ENCODE measurements at regions not wholly inside any gene's neighbourhood (a gene's known extent, or its start where the extent isn't known, plus 50 kb on each side); places are given as distances from the start of the nearest gene placed in this dataset.

GRCh38 chr14:104375551-104376201, 203.9 kb upstream of the C14orf180 start:
- Histone ChIP-seq H3K27ac (no peak overlapping the region), H3K9me3 (no peaks in the 10 kb centered on the region), H3K4me3 (no peak overlapping the region), H3K4me1 (replicated peaks) (no peaks in the 10 kb centered on the region), H3K36me3 (no peaks in the 10 kb centered on the region), H3K27me3 (replicated peaks; ENCODE audit: insufficient read depth) (peaks cover 4% of the 10 kb centered on the region)
- no peak for TF ChIP-seq POLR2A (IDR thresholded peaks at IDR 0.05)
- TF ChIP-seq POLR2AphosphoS5 (IDR thresholded peaks at IDR 0.05): no peak
- no peak for TF ChIP-seq CTCF (IDR thresholded peaks at IDR 0.05)
- DNase-seq (ENCODE audit: low spot score): no peak
- intact Hi-C loops (cut with DNase I): loop anchor here (10.0 kb wide), 1 partner anchor 241 kb away; the partner anchor contains the start of gene KIF26A
- WGBS: 94% methylated on average over 21 of the region's 21 CpGs

DNA sequence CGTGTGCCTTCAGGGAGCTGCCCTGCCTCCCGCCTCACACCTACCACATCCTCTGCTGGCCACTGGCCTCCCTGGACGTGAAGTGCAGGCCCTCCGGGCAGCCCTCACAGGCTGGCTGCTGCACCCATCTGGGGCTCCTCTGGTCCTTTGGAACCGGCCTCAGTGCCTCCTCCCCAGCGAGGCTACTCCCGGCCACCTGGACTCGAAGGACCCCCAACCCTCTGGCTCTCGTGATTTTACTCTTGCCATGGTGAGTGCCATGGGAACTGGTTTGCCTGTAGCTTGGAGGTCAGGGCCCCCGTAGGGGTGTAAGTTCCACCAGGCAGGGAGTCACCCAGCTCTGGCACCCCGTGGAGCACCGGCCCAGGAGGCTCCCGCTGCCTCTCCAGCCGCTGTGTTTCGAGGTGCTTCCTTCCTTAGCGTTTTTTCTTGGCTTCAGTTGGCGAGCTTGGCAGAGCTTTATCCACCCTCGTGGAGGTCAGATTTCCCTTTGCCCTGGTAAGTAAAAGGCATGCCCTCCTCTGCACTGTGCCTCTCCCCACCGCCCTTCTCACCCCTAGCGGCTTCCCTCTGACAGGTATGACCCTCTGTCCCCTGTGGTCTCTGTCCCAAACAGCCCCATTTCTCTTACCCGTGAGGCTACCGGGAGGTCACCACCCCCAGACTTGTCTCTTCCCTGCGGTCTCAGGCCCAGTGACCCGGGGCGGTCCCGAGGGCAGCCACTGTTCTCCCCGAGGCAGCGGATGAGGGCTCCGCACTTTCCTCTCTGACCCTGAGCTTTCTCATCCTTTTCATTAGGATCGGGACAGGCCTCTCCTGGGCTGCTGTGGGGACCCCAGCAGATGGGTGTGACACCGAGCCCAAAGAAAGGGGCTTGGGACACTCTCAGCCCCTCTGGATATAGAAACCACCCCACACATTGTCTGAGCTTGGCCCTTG, 203.1 kb upstream of the C14orf180 start:
- H3K27ac ChIP-seq: no peak overlapping the region
- H3K27me3 ChIP-seq (replicated peaks; ENCODE audit: insufficient read depth): peaks cover 7% of the 10 kb centered on the region
- no peaks in the 10 kb centered on the region for H3K9me3 ChIP-seq
- DNase-seq (ENCODE audit: low spot score): no peak
- no peaks in the 10 kb centered on the region for H3K4me1 ChIP-seq (replicated peaks)
- no peak overlapping the region for H3K4me3 ChIP-seq
- intact Hi-C loops (cut with DNase I): loop anchor here (10.0 kb wide), 1 partner anchor 242 kb away; the partner anchor contains the start of gene KIF26A
- TF ChIP-seq POLR2AphosphoS5 (IDR thresholded peaks at IDR 0.05) (no peak), POLR2A (IDR thresholded peaks at IDR 0.05) (no peak), CTCF (IDR thresholded peaks at IDR 0.05) (no peak)
- no peaks in the 10 kb centered on the region for H3K36me3 ChIP-seq
- WGBS: 85% methylated on average over 31 of the region's 31 CpGs

DNA sequence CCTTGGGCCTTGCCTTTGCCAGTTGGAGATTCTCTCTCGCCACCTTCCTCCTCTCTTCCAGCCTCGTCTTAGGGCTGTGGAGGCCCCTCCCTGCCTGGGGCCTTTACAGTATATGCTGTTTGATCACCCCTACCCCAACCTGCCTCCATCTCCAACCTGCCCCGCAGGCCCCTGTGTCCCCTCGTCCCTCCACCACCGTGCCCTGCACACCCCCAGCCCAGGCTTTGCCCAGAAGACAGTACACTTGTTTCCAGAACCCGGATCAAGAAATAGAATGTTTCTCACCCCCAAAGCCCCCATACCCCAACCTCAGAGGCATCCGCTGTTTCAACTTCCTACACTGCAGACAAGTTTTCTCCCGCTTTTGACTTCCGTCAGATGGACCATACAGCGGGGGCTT, 202.3 kb upstream of the C14orf180 start:
- H3K9me3 ChIP-seq: no peaks in the 10 kb centered on the region
- H3K27me3 ChIP-seq (replicated peaks; ENCODE audit: insufficient read depth): peaks cover 3% of the 10 kb centered on the region
- 89% methylated on average over 10 of the region's 10 CpGs for WGBS
- no peak for DNase-seq (ENCODE audit: low spot score)
- H3K36me3 ChIP-seq: no peaks in the 10 kb centered on the region
- intact Hi-C loops (cut with DNase I): loop anchor here (10.0 kb wide), 1 partner anchor 242 kb away; the partner anchor contains the start of gene KIF26A
- no peak overlapping the region for H3K27ac ChIP-seq
- no peak overlapping the region for H3K4me3 ChIP-seq
- TF ChIP-seq POLR2A (IDR thresholded peaks at IDR 0.05) (no peak), CTCF (IDR thresholded peaks at IDR 0.05) (no peak), POLR2AphosphoS5 (IDR thresholded peaks at IDR 0.05) (no peak)
- no peaks in the 10 kb centered on the region for H3K4me1 ChIP-seq (replicated peaks)

DNA sequence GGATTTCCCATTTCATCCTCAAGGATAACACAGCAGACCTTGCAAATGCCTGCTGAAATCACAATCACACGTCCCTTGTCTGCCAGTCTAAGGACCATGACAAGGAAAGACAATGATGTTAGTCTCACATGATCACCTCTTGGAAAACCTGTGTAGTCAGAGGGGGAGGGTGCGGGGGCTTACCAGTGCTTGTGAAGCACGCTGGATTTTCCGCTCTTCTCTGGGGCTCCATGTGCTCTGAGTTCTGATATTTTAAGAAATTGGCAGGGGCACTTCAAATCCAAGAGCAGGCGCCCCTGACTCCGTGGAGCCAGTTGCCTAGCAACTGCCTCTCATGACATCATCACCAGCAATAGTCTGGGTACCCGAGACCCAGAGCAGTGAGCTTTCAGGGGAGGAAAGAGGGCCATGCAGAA, 200.9 kb upstream of the C14orf180 start:
- Histone ChIP-seq H3K27me3 (replicated peaks; ENCODE audit: insufficient read depth) (peaks cover 3% of the 10 kb centered on the region), H3K27ac (no peak overlapping the region), H3K36me3 (no peaks in the 10 kb centered on the region), H3K4me3 (no peak overlapping the region), H3K4me1 (replicated peaks) (no peaks in the 10 kb centered on the region), H3K9me3 (no peaks in the 10 kb centered on the region)
- TF ChIP-seq POLR2AphosphoS5 (IDR thresholded peaks at IDR 0.05) (no peak), CTCF (IDR thresholded peaks at IDR 0.05) (no peak), POLR2A (IDR thresholded peaks at IDR 0.05) (no peak)
- intact Hi-C loops (cut with DNase I): loop anchor here (10.0 kb wide), 1 partner anchor 244 kb away; the partner anchor contains the start of gene KIF26A
- 58% methylated on average over 7 of the region's 7 CpGs for whole genome bisulfite sequencing
- DNase-seq (ENCODE audit: low spot score): no peak
